ENCODE measurements at regions not wholly inside any gene's neighbourhood (a gene's known extent, or its start where the extent isn't known, plus 50 kb on each side); places are given as distances from the start of the nearest gene placed in this dataset.
"Not testable (repeated sequence)": the region's sequence is repeated elsewhere in the genome, so short reads cannot be mapped to it uniquely, and the experiment has no call there.

DNA sequence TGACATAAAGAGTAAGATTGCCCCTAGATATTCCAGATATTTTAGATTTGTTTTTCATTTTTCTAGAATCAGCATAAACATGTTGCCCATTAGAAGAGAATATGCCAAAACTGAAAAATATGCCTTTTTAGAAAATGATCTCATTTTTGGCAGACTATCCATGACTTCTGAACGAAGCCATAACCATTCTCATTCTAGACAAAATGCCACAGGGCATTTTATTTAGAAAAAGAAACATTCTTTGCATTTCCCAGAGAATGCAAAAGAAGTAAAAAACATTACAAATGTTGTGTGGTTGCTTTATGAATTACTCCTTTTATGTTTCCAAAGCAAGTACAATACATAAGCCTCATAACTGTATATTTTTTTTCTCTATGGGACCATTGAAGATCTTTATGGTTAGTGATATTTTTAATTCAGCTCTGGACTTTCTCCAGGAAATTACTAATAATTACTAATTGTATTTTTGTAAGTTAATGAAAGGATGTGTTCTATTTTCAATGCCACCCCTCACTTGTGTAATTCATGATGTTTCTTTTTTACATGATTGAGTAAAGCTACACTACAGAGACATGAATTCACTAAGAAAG, 109.6 kb upstream of the SEM1 start:
- TF ChIP-seq, protein P1, sequence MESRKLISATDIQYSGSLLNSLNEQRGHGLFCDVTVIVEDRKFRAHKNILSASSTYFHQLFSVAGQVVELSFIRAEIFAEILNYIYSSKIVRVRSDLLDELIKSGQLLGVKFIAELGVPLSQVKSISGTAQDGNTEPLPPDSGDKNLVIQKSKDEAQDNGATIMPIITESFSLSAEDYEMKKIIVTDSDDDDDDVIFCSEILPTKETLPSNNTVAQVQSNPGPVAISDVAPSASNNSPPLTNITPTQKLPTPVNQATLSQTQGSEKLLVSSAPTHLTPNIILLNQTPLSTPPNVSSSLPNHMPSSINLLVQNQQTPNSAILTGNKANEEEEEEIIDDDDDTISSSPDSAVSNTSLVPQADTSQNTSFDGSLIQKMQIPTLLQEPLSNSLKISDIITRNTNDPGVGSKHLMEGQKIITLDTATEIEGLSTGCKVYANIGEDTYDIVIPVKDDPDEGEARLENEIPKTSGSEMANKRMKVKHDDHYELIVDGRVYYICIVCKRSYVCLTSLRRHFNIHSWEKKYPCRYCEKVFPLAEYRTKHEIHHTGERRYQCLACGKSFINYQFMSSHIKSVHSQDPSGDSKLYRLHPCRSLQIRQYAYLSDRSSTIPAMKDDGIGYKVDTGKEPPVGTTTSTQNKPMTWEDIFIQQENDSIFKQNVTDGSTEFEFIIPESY (IDR thresholded peaks at IDR 0.05; ENCODE audit: extremely low read depth, insufficient replicate concordance, low read length): no peak
- no peak for TF ChIP-seq ZFX (IDR thresholded peaks at IDR 0.05)
- no peak for TF ChIP-seq RAD21 (IDR thresholded peaks at IDR 0.05; ENCODE audit: low read depth)
- TF ChIP-seq YY1 (IDR thresholded peaks at IDR 0.05; ENCODE audit: extremely low read depth, insufficient replicate concordance, low read depth, low read length): no peak
- no peak for TF ChIP-seq JUND (IDR thresholded peaks at IDR 0.05)
- TF ChIP-seq FOSL1 (IDR thresholded peaks at IDR 0.05; ENCODE audit: low read depth): no peak
- TF ChIP-seq POLR2AphosphoS5 (IDR thresholded peaks at IDR 0.05; ENCODE audit: low read depth, low read length): no peak
- no peak for TF ChIP-seq ELF1 (IDR thresholded peaks at IDR 0.05; ENCODE audit: borderline replicate concordance, low read depth)
- Histone ChIP-seq H3K27me3 (ENCODE audit: insufficient read depth, low read length) (peaks cover 24% of the 10 kb centered on the region), H3K9ac (ENCODE audit: low read length) (no peak overlapping the region), H3K9me2 (ENCODE audit: insufficient read depth) (no peaks in the 10 kb centered on the region), H3K4me1 (ENCODE audit: control insufficient read depth in 1 of 2, insufficient read depth in 2 of 2, low read length in 2 of 2) (no peaks in the 10 kb centered on the region), H3K9me3 (ENCODE audit: control insufficient read depth in 1 of 2, insufficient read depth in 1 of 2, low read depth in 1 of 2, low read length in 2 of 2) (no peaks in the 10 kb centered on the region), H3K79me2 (ENCODE audit: insufficient read depth, low read length) (no peaks in the 10 kb centered on the region), H3K4me3 (replicated peaks in 1 of 2; ENCODE audit: low read depth in 1 of 2, low read length in 2 of 2) (no peak overlapping the region), H3K4me2 (ENCODE audit: low read length) (no peak overlapping the region), H3K27ac (ENCODE audit: low read depth, low read length) (no peak overlapping the region), H4K20me1 (ENCODE audit: insufficient read depth) (no peaks in the 10 kb centered on the region), H3K36me3 (ENCODE audit: control insufficient read depth in 1 of 2, insufficient read depth in 2 of 2, low read length in 2 of 2) (no peaks in the 10 kb centered on the region), H2AFZ (ENCODE audit: low read depth, low read length, poor library complexity, severe bottlenecking) (no peak overlapping the region)
- RAD21 ChIA-PET (ENCODE audit: low non-redundant PET in 1 of 2, low total read pairs in 2 of 2, uncharacterized antibody in 2 of 2, unreplicated experiment in 2 of 2): no interaction called here
- CTCF ChIA-PET: no interaction called here
- ATAC-seq (no peak), DNase-seq (ENCODE audit: low read depth, low spot score) (no peak)
- intact Hi-C loops (cut with micrococcal nuclease): no loop called here
- POLR2A ChIA-PET: no interaction called here
- no TSS peak for BruUV-seq (replicated peaks)

DNA sequence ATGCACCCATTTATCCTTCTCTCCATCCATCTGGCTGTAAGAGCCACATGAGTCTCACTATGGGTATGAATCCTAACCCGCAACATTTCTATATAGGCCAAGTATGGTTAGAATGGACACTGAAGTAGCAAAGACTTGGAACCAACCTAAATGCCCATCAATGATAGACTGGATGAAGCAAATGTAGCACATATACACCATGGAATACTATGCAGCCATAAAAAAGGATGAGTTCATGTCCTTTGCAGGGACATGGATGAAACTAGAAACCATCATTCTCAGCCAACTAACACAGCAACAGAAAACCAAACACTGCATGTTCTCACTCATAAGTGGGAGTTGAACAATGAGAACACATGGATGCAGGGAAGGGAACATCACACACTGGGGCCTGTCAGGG, 111.5 kb upstream of the SEM1 start:
- H3K4me3 ChIP-seq (replicated peaks in 1 of 2; ENCODE audit: low read depth in 1 of 2, low read length in 2 of 2); BruUV-seq (replicated peaks); H2AFZ ChIP-seq (ENCODE audit: low read depth, low read length, poor library complexity, severe bottlenecking); H3K9me2 ChIP-seq (ENCODE audit: insufficient read depth); CTCF ChIA-PET; H3K79me2 ChIP-seq (ENCODE audit: insufficient read depth, low read length); POLR2A ChIA-PET; H3K4me2 ChIP-seq (ENCODE audit: low read length); H3K9me3 ChIP-seq (ENCODE audit: control insufficient read depth in 1 of 2, insufficient read depth in 1 of 2, low read depth in 1 of 2, low read length in 2 of 2); H3K27ac ChIP-seq (ENCODE audit: low read depth, low read length); DNase-seq (ENCODE audit: low read depth, low spot score); H4K20me1 ChIP-seq (ENCODE audit: insufficient read depth); H3K36me3 ChIP-seq (ENCODE audit: control insufficient read depth in 1 of 2, insufficient read depth in 2 of 2, low read length in 2 of 2); RAD21 ChIA-PET (ENCODE audit: low non-redundant PET in 1 of 2, low total read pairs in 2 of 2, uncharacterized antibody in 2 of 2, unreplicated experiment in 2 of 2); intact Hi-C loops (cut with micrococcal nuclease); ATAC-seq; H3K4me1 ChIP-seq (ENCODE audit: control insufficient read depth in 1 of 2, insufficient read depth in 2 of 2, low read length in 2 of 2); H3K9ac ChIP-seq (ENCODE audit: low read length): not testable (repeated sequence)
- H3K27me3 ChIP-seq (ENCODE audit: insufficient read depth, low read length): peaks cover 16% of the 10 kb centered on the region; the same call in 1 of the 2 replicates
